ENCODE measurements at regions not wholly inside any gene's neighbourhood (a gene's known extent, or its start where the extent isn't known, plus 50 kb on each side); places are given as distances from the start of the nearest gene placed in this dataset.

- no peak for TF ChIP-seq CTCF (optimal IDR thresholded peaks at IDR 0.05 in 1 of 3, IDR thresholded peaks at IDR 0.05 in 1 of 3, conservative IDR thresholded peaks at IDR 0.05 in 1 of 3; ENCODE audit: extremely low read depth in 1 of 3, insufficient read depth in 2 of 3, low read length in 3 of 3)
- TF ChIP-seq EZH2 (IDR thresholded peaks at IDR 0.05; ENCODE audit: low read length), result no peak
Measured at GRCh38 chr19:33998302-33998701, 174.0 kb upstream of the LSM14A start.
